Left lung (tissue), 4 donors: ENCODE measurements at regions not wholly inside any gene's neighbourhood (a gene's known extent, or its start where the extent isn't known, plus 50 kb on each side); places are given as distances from the start of the nearest gene placed in this dataset.

ENCODE experiments used
- ATAC-seq: fragments of 200-7000 bp; cut with Tn5 transposase; one replicate; pipeline ENCODE4 v1.9.1; 2020; ENCODE audit warnings: moderate library complexity
- DNase-seq, 4 donors: peaks; one replicate each; pipeline ENCODE4 v3.0.0-alpha.2; 2013 to 2020
- H3K27ac ChIP-seq, 2 donors: fragments of 200-600 bp; sonication (generic) in 1 of 2; one replicate each; pipeline versions ENCODE4 v1.5.0 to v1.8.0; 2020 to 2021
- H3K27me3 ChIP-seq, 2 donors: fragments of 200-600 bp; sonication (generic) in 1 of 2; one replicate each; pipeline versions ENCODE4 v1.5.0 to v1.8.0; 2020 to 2021
- H3K36me3 ChIP-seq, 2 donors: fragments of 200-600 bp; sonication (generic) in 1 of 2; one replicate each; pipeline versions ENCODE4 v1.5.0 to v1.8.0; 2020 to 2021
- H3K4me1 ChIP-seq, 2 donors: fragments of 200-600 bp; one replicate each; pipeline ENCODE4 v1.8.0; 2021
- H3K4me3 ChIP-seq, 2 donors: fragments of 200-600 bp; sonication (generic) in 1 of 2; one replicate each; pipeline versions ENCODE4 v1.5.0 to v1.8.0; 2020 to 2021; ENCODE audit warnings: mild to moderate bottlenecking in 1 of 2
- H3K9me3 ChIP-seq, 2 donors: fragments of 200-600 bp; sonication (generic) in 1 of 2; one replicate each; pipeline versions ENCODE4 v1.5.0 to v1.8.0; 2020 to 2021
- intact Hi-C, 2 donors: fragments of 100-400 bp; cut with DNase I; formaldehyde crosslinking; loops; one replicate each; pipeline versions ENCODE4 v1.11.2 to v1.14.2; 2022
- TF ChIP-seq, protein P1 (sequence below), 2 donors: fragments of 200-600 bp; sonication (generic) in 1 of 2; IDR thresholded peaks; one replicate each; pipeline versions ENCODE4 v1.5.0 to v1.8.0; 2021; ENCODE audit warnings: antibody characterized with exemption in 2 of 2
- donor health status: DM: no; HTN: yes; CAD: no.
- donor health status: DM: no; HTN: no; CAD: no.

DNA sequence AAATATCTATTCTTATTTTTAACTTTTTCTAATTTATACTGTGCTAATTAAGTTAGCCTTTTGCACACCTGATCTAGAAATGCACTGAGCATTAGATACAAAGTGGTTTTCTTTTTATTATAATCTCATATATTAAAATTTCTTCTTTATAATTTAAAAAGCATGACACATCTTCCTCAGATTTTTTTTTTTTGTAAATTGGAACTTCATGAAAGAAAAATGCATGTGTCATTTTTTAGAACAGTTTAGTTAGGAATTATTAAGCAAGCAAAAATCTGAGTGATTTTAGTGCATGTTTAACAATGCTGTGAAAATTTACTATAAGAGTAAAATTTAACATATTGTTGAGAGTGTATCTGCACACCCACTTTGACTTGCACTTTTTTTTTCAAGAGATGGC is 367.9 kb downstream of the TFEC start:
- TF ChIP-seq, protein P1, sequence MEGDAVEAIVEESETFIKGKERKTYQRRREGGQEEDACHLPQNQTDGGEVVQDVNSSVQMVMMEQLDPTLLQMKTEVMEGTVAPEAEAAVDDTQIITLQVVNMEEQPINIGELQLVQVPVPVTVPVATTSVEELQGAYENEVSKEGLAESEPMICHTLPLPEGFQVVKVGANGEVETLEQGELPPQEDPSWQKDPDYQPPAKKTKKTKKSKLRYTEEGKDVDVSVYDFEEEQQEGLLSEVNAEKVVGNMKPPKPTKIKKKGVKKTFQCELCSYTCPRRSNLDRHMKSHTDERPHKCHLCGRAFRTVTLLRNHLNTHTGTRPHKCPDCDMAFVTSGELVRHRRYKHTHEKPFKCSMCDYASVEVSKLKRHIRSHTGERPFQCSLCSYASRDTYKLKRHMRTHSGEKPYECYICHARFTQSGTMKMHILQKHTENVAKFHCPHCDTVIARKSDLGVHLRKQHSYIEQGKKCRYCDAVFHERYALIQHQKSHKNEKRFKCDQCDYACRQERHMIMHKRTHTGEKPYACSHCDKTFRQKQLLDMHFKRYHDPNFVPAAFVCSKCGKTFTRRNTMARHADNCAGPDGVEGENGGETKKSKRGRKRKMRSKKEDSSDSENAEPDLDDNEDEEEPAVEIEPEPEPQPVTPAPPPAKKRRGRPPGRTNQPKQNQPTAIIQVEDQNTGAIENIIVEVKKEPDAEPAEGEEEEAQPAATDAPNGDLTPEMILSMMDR (IDR thresholded peaks at IDR 0.05) = no peak
- DNase-seq (no peak), ATAC-seq (no peak)
- H3K9me3 ChIP-seq = no peaks in the 10 kb centered on the region
- intact Hi-C loops = no loop called here
- no peak overlapping the region for H3K27ac ChIP-seq
- H3K27me3 ChIP-seq = no peaks in the 10 kb centered on the region
- no peaks in the 10 kb centered on the region for H3K4me1 ChIP-seq
- H3K36me3 ChIP-seq = no peaks in the 10 kb centered on the region
- H3K4me3 ChIP-seq = no peak overlapping the region

DNA sequence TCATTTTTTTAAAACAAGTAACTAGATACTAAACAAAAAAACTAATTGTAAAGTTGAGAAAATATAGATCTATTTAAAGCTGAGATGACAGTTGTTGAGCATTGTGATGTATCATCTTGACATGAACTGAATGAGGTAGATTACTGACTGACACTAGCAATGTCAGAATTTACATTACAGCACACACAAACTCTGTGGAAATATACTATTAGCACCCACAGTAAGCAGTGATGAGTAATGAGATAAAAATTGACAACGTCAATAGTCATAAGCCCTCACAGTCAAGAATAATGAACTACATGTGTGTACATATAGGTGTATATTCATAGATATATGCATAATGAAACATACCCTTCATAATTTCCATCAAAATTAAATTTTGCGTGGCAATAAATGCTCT is 368.4 kb downstream of the TFEC start:
- Histone ChIP-seq H3K9me3 (no peaks in the 10 kb centered on the region), H3K36me3 (no peaks in the 10 kb centered on the region), H3K27ac (no peak overlapping the region), H3K4me3 (no peak overlapping the region), H3K4me1 (no peaks in the 10 kb centered on the region), H3K27me3 (no peaks in the 10 kb centered on the region)
- TF ChIP-seq, protein P1 (IDR thresholded peaks at IDR 0.05) = no peak
- intact Hi-C loops = no loop called here
- ATAC-seq (no peak), DNase-seq (no peak)

DNA sequence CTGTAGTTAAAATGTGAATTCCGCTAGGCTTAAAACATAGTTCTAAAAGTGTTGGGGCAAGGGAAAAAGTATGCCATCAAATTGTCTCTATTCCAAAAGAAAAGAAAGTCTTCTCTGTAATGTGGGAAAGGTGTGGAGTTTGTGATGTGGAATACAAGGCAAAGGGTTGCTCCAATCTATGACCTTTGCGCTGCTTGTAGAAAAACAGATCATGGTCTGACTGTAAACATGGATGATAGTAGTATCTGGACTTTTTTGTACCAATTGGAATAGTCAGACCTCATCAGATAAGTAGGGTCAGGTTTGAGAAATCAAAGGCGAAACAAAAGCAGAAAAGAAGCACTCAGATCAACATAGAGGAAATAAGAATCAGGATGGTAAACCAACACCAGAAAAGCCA is 372.3 kb downstream of the TFEC start:
- H3K27ac ChIP-seq = no peak overlapping the region
- intact Hi-C loops = no loop called here
- H3K36me3 ChIP-seq = no peaks in the 10 kb centered on the region
- no peaks in the 10 kb centered on the region for H3K9me3 ChIP-seq
- no peaks in the 10 kb centered on the region for H3K27me3 ChIP-seq
- no peaks in the 10 kb centered on the region for H3K4me1 ChIP-seq
- DNase-seq (no peak), ATAC-seq (no peak)
- TF ChIP-seq, protein P1 (IDR thresholded peaks at IDR 0.05) = no peak
- no peak overlapping the region for H3K4me3 ChIP-seq

DNA sequence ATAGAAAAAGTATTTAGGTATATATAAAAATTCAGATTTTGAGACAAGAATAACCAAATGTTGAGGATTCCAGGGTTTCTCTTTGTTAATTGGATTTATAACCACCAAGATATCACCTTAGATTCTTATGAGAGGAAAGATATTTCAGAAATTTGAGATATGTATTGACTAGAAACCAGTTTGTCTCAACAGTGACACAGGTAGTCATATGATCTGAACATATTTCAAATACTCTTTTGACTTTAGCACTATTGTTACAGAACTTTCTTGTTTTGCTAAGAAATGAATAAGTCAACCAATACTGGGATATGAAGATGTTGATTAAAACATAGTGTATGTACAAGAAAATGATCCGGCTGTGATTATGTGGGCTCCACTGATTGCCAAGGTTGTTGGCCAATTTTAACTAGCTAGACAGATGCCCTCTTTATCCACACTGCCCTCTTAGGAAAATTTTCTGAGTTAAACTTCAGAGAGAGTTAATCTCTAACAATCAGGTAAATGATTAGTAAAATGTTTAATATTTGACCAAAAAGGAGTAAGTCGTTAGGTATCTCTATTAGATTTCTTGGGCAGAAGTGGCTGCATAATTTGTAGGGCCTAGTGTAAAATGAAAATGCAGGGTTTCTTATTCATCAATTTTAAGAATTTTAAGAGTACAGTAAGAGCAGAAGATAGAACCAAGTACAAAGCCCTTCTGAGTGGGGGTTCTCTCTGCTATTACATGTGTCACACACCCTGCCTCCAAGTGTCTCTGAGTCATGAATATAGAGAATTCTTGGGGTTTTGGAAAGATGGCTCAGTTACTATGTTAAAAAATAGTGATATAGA is 376.0 kb downstream of the TFEC start:
- TF ChIP-seq, protein P1 (IDR thresholded peaks at IDR 0.05) = no peak
- DNase-seq = no peak
- Histone ChIP-seq H3K27ac (no peak overlapping the region), H3K36me3 (no peaks in the 10 kb centered on the region), H3K9me3 (no peaks in the 10 kb centered on the region), H3K4me3 (no peak overlapping the region), H3K27me3 (no peaks in the 10 kb centered on the region), H3K4me1 (no peaks in the 10 kb centered on the region)
- intact Hi-C loops = no loop called here
- no peak for ATAC-seq

DNA sequence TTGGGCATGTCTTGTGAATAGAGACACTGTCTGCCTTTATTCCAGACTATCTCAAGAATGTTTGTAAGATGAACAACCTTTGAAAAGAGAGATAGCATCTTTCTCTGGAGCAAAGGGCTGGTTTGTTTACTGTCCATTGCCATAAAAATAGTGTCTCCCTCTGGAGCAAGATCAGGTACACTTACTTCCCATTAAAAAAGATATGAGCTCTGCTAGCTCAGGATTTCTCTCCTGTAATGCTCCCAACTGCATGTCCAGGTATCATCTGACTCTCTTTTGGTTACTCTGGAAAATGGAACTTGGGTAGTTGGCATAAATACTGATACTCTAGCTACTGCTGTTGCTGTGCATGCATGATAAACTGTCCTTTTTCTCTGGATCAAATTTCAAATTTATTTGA is 381.1 kb downstream of the TFEC start:
- intact Hi-C loops = no loop called here
- TF ChIP-seq, protein P1 (IDR thresholded peaks at IDR 0.05) = no peak
- Histone ChIP-seq H3K4me3 (no peak overlapping the region), H3K27me3 (no peaks in the 10 kb centered on the region), H3K27ac (no peak overlapping the region), H3K36me3 (no peaks in the 10 kb centered on the region), H3K4me1 (no peaks in the 10 kb centered on the region), H3K9me3 (peaks cover 0 to 8% of the 10 kb centered on the region in 2 donors)
- DNase-seq (no peak), ATAC-seq (no peak)
